H4 (cell line): ENCODE measurements at regions not wholly inside any gene's neighbourhood (a gene's known extent, or its start where the extent isn't known, plus 50 kb on each side); places are given as distances from the start of the nearest gene placed in this dataset.
A peak's percentile ranks its signal among the peaks of the same experiment; 100 is the strongest.
"Not testable (repeated sequence)": the region's sequence is repeated elsewhere in the genome, so short reads cannot be mapped to it uniquely, and the experiment has no call there.

ENCODE experiments used
- DNase-seq: peaks from one replicate; pipeline ENCODE4 v3.0.0-alpha.2; 2015; ENCODE audit warnings: low spot score

- DNase-seq, result no peak
Observed at GRCh38 chr18:60319129-60319528, 53.4 kb downstream of the MC4R start.

GRCh38 chr18:60311676-60312360 lies 60.8 kb downstream of the MC4R start:
- DNase-seq, result no peak

- no peak for DNase-seq
Observed at GRCh38 chr18:60295674-60296073, 76.9 kb downstream of the MC4R start.

- no peak for DNase-seq
Observed at GRCh38 chr18:60292186-60292585, 80.4 kb downstream of the MC4R start.

GRCh38 chr18:60279391-60279790 lies 93.2 kb downstream of the MC4R start:
- no peak for DNase-seq

GRCh38 chr18:60277855-60278480 lies 94.6 kb downstream of the MC4R start:
- no peak for DNase-seq

GRCh38 chr18:60267391-60268058 lies 105.0 kb downstream of the MC4R start:
- no peak for DNase-seq

- no peak for DNase-seq
Observed at GRCh38 chr18:60266558-60266957, 106.0 kb downstream of the MC4R start.

GRCh38 chr18:60259052-60259681 lies 113.4 kb downstream of the MC4R start:
- peak; percentile 11 for DNase-seq

GRCh38 chr18:60249388-60249787 lies 123.2 kb downstream of the MC4R start:
- DNase-seq, result no peak

GRCh38 chr18:60248336-60249330 lies 123.9 kb downstream of the MC4R start:
- no peak for DNase-seq

GRCh38 chr18:60247103-60247502 lies 125.5 kb downstream of the MC4R start:
- no peak for DNase-seq

- no peak for DNase-seq
Observed at GRCh38 chr18:60246606-60247005, 126.0 kb downstream of the MC4R start.

- DNase-seq, result no peak
Observed at GRCh38 chr18:60245096-60245495, 127.5 kb downstream of the MC4R start.

- not testable (repeated sequence) for DNase-seq
Observed at GRCh38 chr18:60239024-60239710, 133.4 kb downstream of the MC4R start.

GRCh38 chr18:60235164-60235563 lies 137.4 kb downstream of the MC4R start:
- DNase-seq, result no peak

GRCh38 chr18:60232541-60232940 lies 140.0 kb downstream of the MC4R start:
- DNase-seq, result peak; percentile 42

- DNase-seq, result no peak
Observed at GRCh38 chr18:60228609-60229595, 143.7 kb downstream of the MC4R start.

GRCh38 chr18:60215432-60215831 lies 157.1 kb downstream of the MC4R start:
- no peak for DNase-seq

- no peak for DNase-seq
Observed at GRCh38 chr18:60209042-60209441, 163.5 kb downstream of the MC4R start.
